Spleen (tissue), 11 donors: ENCODE measurements at regions not wholly inside any gene's neighbourhood (a gene's known extent, or its start where the extent isn't known, plus 50 kb on each side); places are given as distances from the start of the nearest gene placed in this dataset.
"Not testable (repeated sequence)": the region's sequence is repeated elsewhere in the genome, so short reads cannot be mapped to it uniquely, and the experiment has no call there.

ENCODE experiments used
- DNase-seq: peaks from one replicate; pipeline ENCODE4 v3.0.0-alpha.2; 2020
- H3K27ac ChIP-seq, 8 donors: fragments of 200-600 bp; sonication (generic) in 7 of 8; 1 replicate in 4 of 8; 2 replicates in 4 of 8; pipeline versions ENCODE4 v1.5.0 to v1.8.0; 2016 to 2021; ENCODE audit warnings: inconsistent platforms in 4 of 8, mild to moderate bottlenecking in 4 of 8, moderate library complexity in 1 of 8
- H3K27me3 ChIP-seq, 7 donors: fragments of 200-600 bp; sonication (generic) in 6 of 7; replicated peaks in 1 of 7; 1 replicate in 4 of 7; 2 replicates in 3 of 7; pipeline versions ENCODE4 v1.5.0 to v1.8.0; 2016 to 2021; ENCODE audit warnings: inconsistent platforms in 3 of 7, mild to moderate bottlenecking in 1 of 7
- H3K36me3 ChIP-seq, 6 donors: fragments of 200-600 bp; sonication (generic) in 5 of 6; 1 replicate in 4 of 6; 2 replicates in 2 of 6; pipeline versions ENCODE4 v1.5.0 to v1.8.0; 2016 to 2021; ENCODE audit warnings: inconsistent platforms in 2 of 6
- H3K4me1 ChIP-seq, 6 donors: fragments of 200-600 bp; sonication (generic) in 5 of 6; 1 replicate in 3 of 6; 2 replicates in 3 of 6; pipeline versions ENCODE4 v1.5.0 to v1.8.0; 2016 to 2021; ENCODE audit warnings: inconsistent platforms in 3 of 6
- H3K4me3 ChIP-seq, 8 donors: fragments of 200-600 bp; sonication (generic) in 7 of 8; 1 replicate in 4 of 8; 2 replicates in 4 of 8; pipeline versions ENCODE4 v1.5.0 to v1.8.0; 2016 to 2021; ENCODE audit warnings: inconsistent platforms in 4 of 8, mild to moderate bottlenecking in 4 of 8, moderate library complexity in 2 of 8
- H3K9me3 ChIP-seq, 8 donors: fragments of 200-600 bp; sonication (generic) in 7 of 8; 1 replicate in 4 of 8; 2 replicates in 4 of 8; pipeline versions ENCODE4 v1.5.0 to v1.8.0; 2016 to 2021; ENCODE audit warnings: inconsistent platforms in 4 of 8
- CTCF ChIP-seq, 11 experiments: fragments of 200-600 bp in 7 of 11; fragments of 450-650 bp in 4 of 11; sonication (generic) in 4 of 11; IDR thresholded peaks in 8 of 11; conservative IDR thresholded peaks in 3 of 11; 1 replicate in 7 of 11; 2 replicates in 4 of 11; pipeline versions ENCODE4 v1.4.0 to v1.8.0; 2016 to 2021; ENCODE audit warnings: antibody characterized with exemption in 11 of 11, inconsistent platforms in 4 of 11, mild to moderate bottlenecking in 1 of 11
- POLR2A ChIP-seq, 3 donors: fragments of 450-650 bp; IDR thresholded peaks; one replicate each; pipeline ENCODE4 v1.5.1; 2017; ENCODE audit warnings: antibody characterized with exemption in 3 of 3, mild to moderate bottlenecking in 1 of 3
- POLR2AphosphoS5 ChIP-seq, 3 donors: sonication (generic); formaldehyde crosslinking; IDR thresholded peaks; one replicate each; pipeline ENCODE4 v1.5.1; 2017; ENCODE audit warnings: antibody characterized with exemption in 3 of 3
- WGBS, 5 donors: extraction: QIAGEN DNeasy Blood & Tissue Kit in 3 of 5; methylation state at CpG; one replicate each; pipeline versions ENCODE4 v1.1.5 to v1.1.7; 2013 to 2018; 5-methylcytosine and 5-hydroxymethylcytosine counted together
- intact Hi-C: fragments of 100-400 bp; cut with DNase I; formaldehyde crosslinking; loops from one replicate; pipeline ENCODE4 v1.15.0; 2023; ENCODE audit warnings: low total_unique reads
- donor health status: healthy with polysubstance abuse.
- donor health status: DM: no; HTN: no; CAD: no; lungs with moderate emphysema.
- donor health status: DM: no; HTN: no; CAD: no.
- donor health status: Bipolar disorder and iron deficiency.
- donor health status: healthy.
- donor health status: DM: no; HTN: no; CAD: no.
- donor health status: DM: yes; HTN: yes; CAD: no.

- DNase-seq = no peak
- no peaks in the 10 kb centered on the region for H3K27me3 ChIP-seq
- TF ChIP-seq POLR2AphosphoS5 (IDR thresholded peaks at IDR 0.05) = no peak
- TF ChIP-seq POLR2A (IDR thresholded peaks at IDR 0.05) = no peak
- TF ChIP-seq CTCF (IDR thresholded peaks at IDR 0.05 in 8 of 11, conservative IDR thresholded peaks at IDR 0.05 in 3 of 11) = no peak
- H3K4me1 ChIP-seq = no peaks in the 10 kb centered on the region
- intact Hi-C loops = no loop called here
- H3K27ac ChIP-seq = no peak overlapping the region
- no peak overlapping the region for H3K4me3 ChIP-seq
- peaks cover 0 to 16% (median 12%) of the 10 kb centered on the region in 8 donors for H3K9me3 ChIP-seq
- H3K36me3 ChIP-seq = no peaks in the 10 kb centered on the region
- WGBS, 5 donors = 80 to 96% (median 89%) methylated on average over 2 of the region's 2 CpGs
Measured at GRCh38 chr3:106985721-106986120, 391.5 kb upstream of the CCDC54 start.

- H3K36me3 ChIP-seq, H3K4me1 ChIP-seq, intact Hi-C loops, H3K27me3 ChIP-seq, H3K27ac ChIP-seq, DNase-seq: not testable (repeated sequence)
- WGBS, 5 donors = 66 to 78% (median 67%) methylated on average over 21 of the region's 21 CpGs
- peak overlapping the region in 1 of 8 donors; percentile 17 for H3K4me3 ChIP-seq
- peaks cover 0 to 16% (median 11%) of the 10 kb centered on the region in 8 donors for H3K9me3 ChIP-seq
Measured at GRCh38 chr3:106998841-106999682, 378.2 kb upstream of the CCDC54 start.

GRCh38 chr3:107001635-107002034 lies 375.6 kb upstream of the CCDC54 start:
- H3K27ac ChIP-seq = no peak overlapping the region
- peaks cover 0 to 13% (median 10%) of the 10 kb centered on the region in 8 donors for H3K9me3 ChIP-seq
- H3K4me1 ChIP-seq = no peaks in the 10 kb centered on the region
- no peak overlapping the region for H3K4me3 ChIP-seq
- WGBS, 5 donors = 37 to 72% (median 44%) methylated on average over 2 of the region's 2 CpGs
- no peak for DNase-seq
- intact Hi-C loops = no loop called here
- H3K36me3 ChIP-seq = no peaks in the 10 kb centered on the region
- no peaks in the 10 kb centered on the region for H3K27me3 ChIP-seq
- TF ChIP-seq POLR2A (IDR thresholded peaks at IDR 0.05) (no peak), CTCF (IDR thresholded peaks at IDR 0.05 in 8 of 11, conservative IDR thresholded peaks at IDR 0.05 in 3 of 11) (no peak), POLR2AphosphoS5 (IDR thresholded peaks at IDR 0.05) (no peak)

- H3K27ac ChIP-seq, H3K4me1 ChIP-seq, H3K36me3 ChIP-seq, intact Hi-C loops, H3K4me3 ChIP-seq, H3K27me3 ChIP-seq, DNase-seq: not testable (repeated sequence)
- WGBS, 5 donors = 50 to 64% (median 55%) methylated on average over 4 of the region's 4 CpGs
- H3K9me3 ChIP-seq = peaks cover 0 to 13% (median 10%) of the 10 kb centered on the region in 8 donors
Measured at GRCh38 chr3:107005352-107005751, 371.9 kb upstream of the CCDC54 start.

- H3K27ac ChIP-seq = no peak overlapping the region
- no peaks in the 10 kb centered on the region for H3K9me3 ChIP-seq
- 77 to 91% (median 88%) methylated on average over 1 of the region's 1 CpG for WGBS, 5 donors
- no peaks in the 10 kb centered on the region for H3K4me1 ChIP-seq
- TF ChIP-seq POLR2A (IDR thresholded peaks at IDR 0.05) = no peak
- TF ChIP-seq CTCF (IDR thresholded peaks at IDR 0.05 in 8 of 11, conservative IDR thresholded peaks at IDR 0.05 in 3 of 11) = no peak
- no peak for TF ChIP-seq POLR2AphosphoS5 (IDR thresholded peaks at IDR 0.05)
- H3K27me3 ChIP-seq = no peaks in the 10 kb centered on the region
- H3K36me3 ChIP-seq = no peaks in the 10 kb centered on the region
- DNase-seq = no peak
- H3K4me3 ChIP-seq = no peak overlapping the region
- intact Hi-C loops = no loop called here
Measured at GRCh38 chr3:107008213-107008612, 369.0 kb upstream of the CCDC54 start.
